Transverse colon (tissue), 4 donors: ENCODE measurements at regions not wholly inside any gene's neighbourhood (a gene's known extent, or its start where the extent isn't known, plus 50 kb on each side); places are given as distances from the start of the nearest gene placed in this dataset.

Experiments
- DNase-seq: peaks from one replicate; pipeline ENCODE4 v3.0.0-alpha.2; 2019
- H3K27ac ChIP-seq, 4 donors: fragments of 200-600 bp; sonication (generic); 2 replicates each; pipeline ENCODE4 v1.5.1; 2016 to 2018; ENCODE audit warnings: inconsistent platforms in 4 of 4
- H3K27me3 ChIP-seq: fragments of 200-600 bp; sonication (generic); 2 replicates; pipeline ENCODE4 v1.5.1; 2017; ENCODE audit warnings: inconsistent platforms
- H3K36me3 ChIP-seq, 4 donors: fragments of 200-600 bp; sonication (generic); 2 replicates each; pipeline ENCODE4 v1.5.1; 2017 to 2019; ENCODE audit warnings: inconsistent platforms in 4 of 4
- H3K4me1 ChIP-seq, 4 donors: fragments of 200-600 bp; sonication (generic); 2 replicates each; pipeline ENCODE4 v1.5.1; 2017 to 2020; ENCODE audit warnings: inconsistent platforms in 4 of 4
- H3K4me3 ChIP-seq, 4 donors: fragments of 200-600 bp; sonication (generic); 1 replicate in 1 of 4; 2 replicates in 3 of 4; pipeline versions ENCODE4 v1.5.1 to v1.6.1; 2017 to 2019; ENCODE audit warnings: inconsistent platforms in 4 of 4
- H3K9me3 ChIP-seq, 2 donors: fragments of 200-600 bp; sonication (generic); 2 replicates each; pipeline ENCODE4 v1.5.1; 2017 to 2019; ENCODE audit warnings: inconsistent platforms in 2 of 2
- CTCF ChIP-seq, 5 experiments: fragments of 200-600 bp in 3 of 5; fragments of 450-650 bp in 2 of 5; sonication (generic) in 3 of 5; IDR thresholded peaks; 1 replicate in 2 of 5; 2 replicates in 3 of 5; pipeline ENCODE4 v1.5.1; 2016 to 2017; ENCODE audit warnings: antibody characterized with exemption in 5 of 5, inconsistent platforms in 3 of 5, mild to moderate bottlenecking in 2 of 5, moderate library complexity in 1 of 5
- EP300 ChIP-seq: sonication (generic); formaldehyde crosslinking; IDR thresholded peaks from one replicate; pipeline ENCODE4 v1.6.1; 2017; ENCODE audit warnings: antibody characterized with exemption, low read depth
- POLR2A ChIP-seq: fragments of 450-650 bp; IDR thresholded peaks from one replicate; pipeline ENCODE4 v1.6.1; 2016; ENCODE audit warnings: antibody characterized with exemption, mild to moderate bottlenecking, moderate library complexity
- POLR2AphosphoS5 ChIP-seq, 3 donors: sonication (generic); formaldehyde crosslinking; IDR thresholded peaks; one replicate each; pipeline ENCODE4 v1.6.1; 2016; ENCODE audit warnings: antibody characterized with exemption in 3 of 3
- WGBS, 2 donors: methylation state at CpG; one replicate each; pipeline ENCODE4 v1.1.5; 2018; ENCODE audit warnings: low coverage in 1 of 2; 5-methylcytosine and 5-hydroxymethylcytosine counted together
- in situ Hi-C, 4 donors: fragments of 200-750 bp; cut with MboI; loops; one replicate each; pipeline versions ENCODE4 v1.15.0 to v1.15.1; 2017; ENCODE audit warnings: low sequenced_read_pairs in 3 of 4, low pct_ligation_motif_present in 1 of 4, low pct_unique_long_range_greater_than_20kb in 1 of 4
- intact Hi-C: fragments of 100-400 bp; cut with DNase I; formaldehyde crosslinking; loops from one replicate; pipeline ENCODE4 v1.15.1; 2023; ENCODE audit warnings: low total_unique reads

GRCh38 chr9:27771803-27772545 lies 198.7 kb upstream of the C9orf72 start:
- H3K9me3 ChIP-seq: no peaks in the 10 kb centered on the region
- 42 to 54% methylated on average over 2 to 4 of the region's 4 CpGs for WGBS, 2 donors
- H3K27ac ChIP-seq: no peak overlapping the region
- in situ Hi-C loops: no loop called here
- TF ChIP-seq CTCF (IDR thresholded peaks at IDR 0.05) (no peak), EP300 (no peak), POLR2A (no peak), POLR2AphosphoS5 (IDR thresholded peaks at IDR 0.05) (no peak)
- no peaks in the 10 kb centered on the region for H3K36me3 ChIP-seq
- H3K27me3 ChIP-seq: no peaks in the 10 kb centered on the region
- intact Hi-C loops: no loop called here
- no peak for DNase-seq
- no peaks in the 10 kb centered on the region for H3K4me1 ChIP-seq
- H3K4me3 ChIP-seq: no peak overlapping the region

- Histone ChIP-seq H3K4me1 (no peaks in the 10 kb centered on the region), H3K36me3 (no peaks in the 10 kb centered on the region), H3K27ac (no peak overlapping the region), H3K9me3 (no peaks in the 10 kb centered on the region), H3K27me3 (no peaks in the 10 kb centered on the region), H3K4me3 (no peak overlapping the region)
- no peak for DNase-seq
- in situ Hi-C loops: no loop called here
- 74 to 100% methylated on average over 1 to 5 of the region's 7 CpGs for WGBS, 2 donors
- intact Hi-C loops: no loop called here
- TF ChIP-seq EP300 (no peak), POLR2A (no peak), POLR2AphosphoS5 (IDR thresholded peaks at IDR 0.05) (no peak), CTCF (IDR thresholded peaks at IDR 0.05) (no peak)
These were observed 211.8 kb upstream of the C9orf72 start for GRCh38 chr9:27784847-27785713.

GRCh38 chr9:27785714-27786100 lies 212.4 kb upstream of the C9orf72 start:
- intact Hi-C loops: no loop called here
- no peaks in the 10 kb centered on the region for H3K4me1 ChIP-seq

More at GRCh38 chr9:27785714-27786100, 212.4 kb upstream of the C9orf72 start:
- no peak overlapping the region for H3K4me3 ChIP-seq
- no peaks in the 10 kb centered on the region for H3K36me3 ChIP-seq
- H3K27me3 ChIP-seq: no peaks in the 10 kb centered on the region
- H3K9me3 ChIP-seq: no peaks in the 10 kb centered on the region
- H3K27ac ChIP-seq: no peak overlapping the region
- in situ Hi-C loops: no loop called here
- TF ChIP-seq EP300: no peak
- TF ChIP-seq POLR2A: no peak
- no peak for TF ChIP-seq POLR2AphosphoS5 (IDR thresholded peaks at IDR 0.05)
- TF ChIP-seq CTCF (IDR thresholded peaks at IDR 0.05): no peak
- no peak for DNase-seq
